RCC 7860 (cell line): ENCODE measurements at regions not wholly inside any gene's neighbourhood (a gene's known extent, or its start where the extent isn't known, plus 50 kb on each side); places are given as distances from the start of the nearest gene placed in this dataset.

Experiments
- DNase-seq: peaks from one replicate; pipeline ENCODE4 v3.0.0-alpha.2; 2015; ENCODE audit warnings: low spot score
- FAIRE-seq: peaks from 2 replicates; lab custom pipeline; 2012; peaks lifted over from hg19 to GRCh38; lab: Jason Lieb, UNC

DNA sequence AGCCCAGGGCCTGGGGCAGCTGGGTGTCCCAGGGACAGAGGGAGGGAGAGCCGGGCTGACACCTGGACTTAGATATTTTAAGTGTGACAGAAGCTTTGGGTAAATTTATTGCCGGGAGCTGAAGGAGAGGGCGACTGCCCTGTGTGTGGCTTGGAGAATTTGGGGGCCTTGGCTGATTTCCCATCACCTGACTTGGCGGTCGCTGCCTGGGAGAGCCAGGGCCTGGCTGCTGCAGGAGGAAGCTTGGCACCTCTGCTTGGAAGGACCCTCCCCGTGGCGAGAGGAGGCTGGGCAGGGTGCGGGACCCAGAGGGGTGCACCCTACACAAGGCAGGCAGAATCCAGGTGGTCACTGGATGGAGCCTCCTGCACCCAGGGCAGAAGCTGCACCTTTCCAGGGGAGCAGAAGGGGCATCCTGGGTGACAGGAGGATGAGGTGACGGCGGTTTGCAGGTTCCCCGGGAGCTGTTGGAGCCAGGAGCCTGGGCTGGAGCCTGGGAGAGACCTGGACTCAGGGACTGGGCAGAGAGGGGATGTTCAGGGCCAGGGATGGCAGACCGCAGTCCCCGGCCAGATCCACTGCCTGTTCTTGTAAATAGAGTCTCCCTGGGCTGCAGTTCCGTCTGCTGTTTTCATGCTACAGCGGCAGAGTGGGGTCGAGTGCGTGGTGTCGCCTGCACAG is 72.0 kb downstream of the RGS12 start:
- FAIRE-seq = no peak

DNA sequence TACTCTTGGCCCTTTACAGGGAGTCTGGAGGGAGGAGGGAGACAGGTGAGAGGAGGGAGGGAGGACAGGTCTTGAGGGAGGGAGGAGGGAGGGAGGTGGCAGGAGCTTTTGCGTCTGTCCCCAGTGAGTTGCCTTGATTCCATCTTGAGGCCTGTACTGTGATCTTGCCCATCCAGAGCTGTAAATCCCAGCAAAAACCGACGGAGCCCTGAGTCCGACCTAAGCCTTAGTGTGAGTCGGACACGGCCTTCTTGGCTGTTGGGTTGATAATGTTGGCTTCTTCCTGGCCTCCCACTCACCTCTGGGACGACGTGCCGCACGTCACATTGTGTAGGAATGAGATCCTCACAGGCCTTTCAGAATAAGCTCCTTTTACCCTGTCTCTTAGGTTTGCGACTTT is 72.5 kb downstream of the RGS12 start:
- FAIRE-seq = no peak
- DNase-seq = no peak

More for the DNA sequence above, 72.0 kb downstream of the RGS12 start:
- no peak for DNase-seq

DNA sequence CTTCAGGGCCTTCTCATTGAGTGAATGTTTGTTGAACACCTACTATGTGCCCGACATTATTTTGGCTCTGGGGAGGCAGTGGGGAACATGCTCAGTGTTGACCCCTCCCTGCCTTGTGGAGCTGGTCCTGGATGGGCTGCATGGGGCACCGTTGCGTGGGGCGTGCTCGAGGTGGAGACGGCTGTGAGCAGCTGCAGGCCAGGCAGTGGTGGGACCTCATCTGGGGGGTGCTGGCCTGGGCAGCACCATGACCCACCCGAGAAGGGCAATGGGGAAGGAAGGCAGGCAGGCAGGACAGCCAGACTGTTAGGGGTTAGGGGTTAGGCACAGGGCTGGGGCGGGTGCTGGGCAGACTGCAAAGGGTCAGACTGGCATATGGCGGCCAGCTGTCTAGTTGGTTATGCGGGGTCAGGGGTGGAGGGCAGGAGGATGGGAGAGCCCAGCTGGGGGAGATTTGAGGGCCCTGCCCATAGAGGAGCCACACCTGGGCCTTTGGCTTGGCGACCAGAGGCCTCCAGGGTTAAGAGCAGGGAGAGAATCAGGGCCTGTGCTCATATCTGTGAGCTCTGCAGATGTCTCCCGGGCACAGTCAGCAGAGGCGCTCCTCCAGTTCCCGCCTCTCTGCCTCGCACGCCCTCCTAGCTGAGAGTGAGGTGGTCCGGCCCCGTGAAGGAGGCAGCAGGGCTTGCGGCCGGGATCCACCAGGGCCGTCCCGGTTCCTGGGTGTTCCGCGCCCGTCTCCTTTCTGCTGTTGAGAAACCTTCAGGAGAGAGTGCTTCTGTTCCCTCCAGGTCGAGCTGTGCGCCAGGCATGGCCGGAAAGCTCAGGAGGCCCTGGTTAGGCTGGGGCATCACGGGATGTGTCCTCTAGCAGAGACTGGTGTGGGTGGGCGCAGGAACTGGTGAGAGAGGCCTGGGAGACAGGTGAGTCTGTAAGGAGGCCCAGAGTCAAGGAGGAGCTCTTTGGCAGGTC is 73.3 kb downstream of the RGS12 start:
- DNase-seq (no peak), FAIRE-seq (no peak)

DNA sequence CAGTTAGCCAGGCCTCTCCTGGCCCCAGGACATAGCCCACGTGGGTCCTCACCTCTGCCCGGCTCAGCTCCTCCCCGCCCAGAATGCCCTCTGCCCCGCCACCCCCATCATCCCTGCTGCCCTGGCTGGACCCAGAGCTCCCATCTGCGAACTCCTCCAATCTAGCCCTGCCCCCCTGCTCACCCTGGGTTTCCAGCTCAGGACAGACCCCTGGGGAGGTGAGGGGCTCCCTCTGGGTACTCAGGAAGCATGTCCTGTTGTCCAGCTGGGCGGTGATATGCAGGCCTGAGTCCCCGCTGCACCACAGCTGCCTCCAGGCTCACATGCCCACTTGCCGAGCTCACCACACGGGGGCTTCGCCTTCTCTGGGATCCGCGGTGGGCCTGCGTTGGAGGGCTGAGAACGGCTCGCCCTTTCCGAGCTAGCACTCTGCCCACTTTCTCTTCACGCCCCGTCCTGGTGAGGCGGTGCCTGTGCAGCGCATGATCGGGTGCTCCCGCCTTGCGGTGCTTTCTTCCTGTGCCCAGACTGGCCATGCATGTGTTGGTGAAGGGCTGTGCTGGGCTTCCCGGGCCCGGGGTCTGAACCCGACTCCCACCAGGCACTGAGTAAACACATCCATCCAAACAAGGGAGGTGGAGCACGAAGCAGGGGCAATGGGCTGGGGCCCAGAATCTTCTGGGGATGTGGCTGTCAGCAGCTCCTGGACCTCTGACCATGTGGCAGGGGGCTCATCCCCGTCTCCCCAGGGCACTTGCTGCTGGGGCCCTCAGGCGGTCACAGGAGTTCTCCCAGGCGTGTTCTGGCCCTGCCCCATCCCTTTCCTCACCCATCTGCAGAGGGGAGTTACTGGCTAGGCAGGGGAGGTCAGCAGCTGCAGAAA is 74.3 kb downstream of the RGS12 start:
- DNase-seq (no peak), FAIRE-seq (no peak)

DNA sequence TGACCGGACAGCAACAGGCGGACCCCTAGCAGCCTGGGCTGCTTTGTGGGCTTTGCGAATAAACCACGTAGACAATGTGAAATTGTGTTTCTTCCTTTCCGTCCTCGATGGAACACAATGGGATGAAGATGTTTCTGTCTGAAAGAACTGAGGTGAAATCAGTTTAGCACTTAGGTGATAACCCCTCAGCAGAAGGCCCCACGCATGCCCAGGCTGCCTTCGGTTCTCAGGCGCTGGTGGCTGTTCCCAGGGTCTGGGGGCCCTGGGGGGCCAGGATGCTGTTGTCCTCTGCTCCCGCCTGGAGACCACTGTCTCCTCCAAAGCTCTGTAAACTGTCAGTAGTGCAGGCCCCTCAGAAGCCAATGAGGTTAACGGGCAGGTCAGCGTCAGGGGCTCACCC is 73.9 kb upstream of the HGFAC start:
- no peak for DNase-seq
- FAIRE-seq = no peak

DNA sequence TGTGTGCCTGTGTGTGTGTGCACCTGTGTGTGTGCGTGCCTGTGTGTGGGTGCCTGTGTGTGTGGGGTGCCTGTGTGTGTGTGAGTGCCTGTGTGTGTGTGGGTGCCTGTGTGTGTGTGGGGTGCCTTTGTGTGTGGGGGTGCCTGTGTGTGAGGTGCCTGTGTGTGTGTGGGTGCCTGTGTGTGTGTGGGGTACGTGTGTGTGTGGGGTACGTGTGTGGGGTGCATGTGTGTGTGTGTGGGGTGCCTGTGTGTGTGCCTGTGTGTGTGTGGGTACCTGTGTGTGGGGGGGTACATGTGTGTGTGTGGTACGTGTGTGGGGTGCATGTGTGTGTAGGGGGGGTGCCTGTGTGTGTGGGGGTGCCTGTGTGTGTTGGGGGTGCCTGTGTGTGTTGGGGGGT is 73.4 kb upstream of the HGFAC start:
- FAIRE-seq (no peak), DNase-seq (no peak)

DNA sequence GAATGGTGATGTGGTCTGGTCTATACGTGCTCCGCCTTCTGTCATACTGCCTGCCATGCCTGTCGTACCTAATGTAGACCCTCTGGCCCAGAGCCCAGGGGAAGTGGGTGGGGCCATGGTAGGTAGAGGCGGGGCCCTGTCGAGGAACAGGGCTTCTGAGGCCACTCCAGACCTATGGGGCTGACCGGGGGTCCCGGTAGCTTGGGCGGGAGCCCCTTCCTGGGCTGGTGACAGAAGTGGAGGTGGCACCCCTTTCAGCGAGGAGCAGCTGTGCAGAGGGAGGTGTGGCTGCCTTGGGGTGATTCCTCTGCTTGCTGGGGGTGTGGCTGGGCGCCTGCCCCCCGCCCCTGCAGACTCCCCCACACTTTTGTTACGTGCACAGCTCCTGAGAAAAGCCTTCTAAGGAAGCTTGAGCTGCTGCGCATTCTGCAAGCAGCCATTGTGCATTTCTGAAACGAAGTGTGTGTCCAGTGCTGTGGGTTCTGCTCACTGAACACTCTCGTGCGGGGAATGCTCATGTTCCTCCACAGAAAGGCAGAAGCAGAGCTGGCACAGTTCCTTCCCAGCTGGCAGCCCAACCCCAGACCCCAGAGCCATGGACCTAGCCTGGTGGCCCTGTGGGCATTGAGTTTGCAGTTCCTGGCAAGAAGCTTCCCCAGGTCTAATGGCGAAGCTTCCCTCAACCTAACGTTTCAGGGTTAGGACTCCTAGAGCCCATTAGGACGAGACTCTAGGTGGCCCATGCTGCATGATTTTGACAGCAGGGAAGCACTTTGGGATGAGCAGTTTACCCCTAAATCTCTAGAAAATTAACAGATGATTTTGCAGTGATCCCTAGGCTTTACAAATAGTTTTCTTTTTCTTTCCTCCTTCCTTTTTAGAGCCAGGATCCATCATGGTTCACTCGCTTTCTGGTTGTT is 72.7 kb upstream of the HGFAC start:
- FAIRE-seq (no peak), DNase-seq (no peak)

DNA sequence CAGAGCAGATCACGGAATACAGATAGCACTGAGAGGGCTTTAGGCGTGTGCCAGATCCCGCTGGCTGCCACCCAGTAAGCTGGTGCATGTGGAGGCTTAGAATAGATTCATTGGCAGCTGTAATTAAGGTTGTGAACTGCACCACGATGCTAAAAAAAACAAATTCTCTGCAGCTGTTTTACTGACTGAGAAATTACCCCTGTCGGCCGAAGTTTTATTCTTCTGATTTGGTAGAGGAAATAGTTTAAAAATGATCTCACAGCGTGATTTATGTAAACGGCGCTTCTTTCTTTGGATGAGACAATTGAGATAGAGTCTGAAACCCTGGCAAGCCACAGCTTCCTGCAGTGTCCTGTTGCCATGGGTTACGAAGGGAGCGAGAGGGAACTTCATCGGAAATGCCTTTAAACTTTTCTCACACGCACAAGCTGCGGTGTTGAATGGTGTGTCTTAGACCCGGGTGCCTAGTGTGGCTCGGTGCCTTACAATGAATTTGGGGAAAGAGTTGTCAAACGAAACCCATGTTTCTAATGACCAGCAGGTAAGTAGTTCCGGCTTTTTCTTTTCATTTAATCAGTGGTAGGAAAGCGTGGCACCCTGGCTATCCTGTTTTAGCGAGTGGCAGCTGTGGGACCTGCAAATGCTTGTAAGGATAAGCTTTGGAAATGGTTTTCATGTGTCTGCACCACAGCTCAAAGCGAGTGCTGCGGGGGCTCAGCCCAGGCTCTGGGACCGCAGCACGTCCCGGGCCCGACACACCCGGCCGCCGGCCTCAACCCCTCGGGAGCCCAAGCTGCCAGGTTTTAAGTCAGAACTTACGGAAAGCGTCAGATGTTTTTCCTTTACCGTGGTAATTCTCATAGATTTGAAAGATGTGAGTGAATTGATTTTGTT is 71.7 kb upstream of the HGFAC start:
- FAIRE-seq = no peak
- DNase-seq = peak; percentile 60

DNA sequence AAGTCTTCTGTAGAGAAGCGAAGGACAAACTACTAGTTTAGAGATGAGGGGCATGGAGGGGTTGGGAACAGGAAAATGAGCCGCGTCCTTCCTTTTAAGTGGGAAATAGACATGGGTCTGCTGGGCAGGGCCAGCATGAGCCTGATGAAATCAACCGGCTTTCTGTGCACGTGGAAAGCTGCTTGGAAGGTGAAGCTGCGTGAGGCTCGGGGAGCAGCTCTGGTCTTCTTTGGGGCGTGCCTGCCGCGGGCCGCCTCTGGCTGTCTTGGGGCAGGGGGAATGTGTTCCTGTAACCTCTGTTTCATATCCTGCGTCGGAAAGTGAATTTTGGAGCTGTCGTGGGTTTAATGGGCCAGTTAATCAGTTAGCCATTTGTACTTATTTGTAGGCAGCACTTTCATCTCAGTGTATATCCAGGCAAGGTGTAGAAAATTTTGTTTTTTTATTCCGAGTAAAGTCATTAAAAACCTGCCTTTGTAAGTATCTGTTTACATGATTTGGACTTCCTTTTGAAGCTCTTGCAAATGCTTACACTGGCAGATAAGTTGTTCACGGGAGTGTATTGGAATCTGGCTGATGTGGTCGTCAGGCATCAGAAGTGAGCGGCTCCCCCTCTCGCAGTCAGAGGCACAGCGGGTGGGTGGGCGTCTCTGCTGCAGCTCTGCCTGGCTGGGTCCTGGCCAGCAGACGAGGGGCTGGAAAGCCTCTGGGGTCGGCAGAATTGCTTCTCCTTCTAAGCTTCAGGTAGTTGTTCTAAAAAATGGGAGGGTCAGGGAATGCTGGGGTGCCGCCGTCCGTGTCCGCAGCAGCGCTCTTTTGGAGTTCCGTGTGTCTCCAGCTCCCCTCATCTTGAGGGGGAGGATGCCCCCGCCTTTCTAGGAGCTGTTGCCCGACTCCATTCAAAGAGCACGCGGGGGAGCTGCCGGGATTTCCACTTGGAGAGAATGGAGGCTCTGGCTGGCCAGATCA is 70.5 kb upstream of the HGFAC start:
- DNase-seq (no peak), FAIRE-seq (no peak)

DNA sequence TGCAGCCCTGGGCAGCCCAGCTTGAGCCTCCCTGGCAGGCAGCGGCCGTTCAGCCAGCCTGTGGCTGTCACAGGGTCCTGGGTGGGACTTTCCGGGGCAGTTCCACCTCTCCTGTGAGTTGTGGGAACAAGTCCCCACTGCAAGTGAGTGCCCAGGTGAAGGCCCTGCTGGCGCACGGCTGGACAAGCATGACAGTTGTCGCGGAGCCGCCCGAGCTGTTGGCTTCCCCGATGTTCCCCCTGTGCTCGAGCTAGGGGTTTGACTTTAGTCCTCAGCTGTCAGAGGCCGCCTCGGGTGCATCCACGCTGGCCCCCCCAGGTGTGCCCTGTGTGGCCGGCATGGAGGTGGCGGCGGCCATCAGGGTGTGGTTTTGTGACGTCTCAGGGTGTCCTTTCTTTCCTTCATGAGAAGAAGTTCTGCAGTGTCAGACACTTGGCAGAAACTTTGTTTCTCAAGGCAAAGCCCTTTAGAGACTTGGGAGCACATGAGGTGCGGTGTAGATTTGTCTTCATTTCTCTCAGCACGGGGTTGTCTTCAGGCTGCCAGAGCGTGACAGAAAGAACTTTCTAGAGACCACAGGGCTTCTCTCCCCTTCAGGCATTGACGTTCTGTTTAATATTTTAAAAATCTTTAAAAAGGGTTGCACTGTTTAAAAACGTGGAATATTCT is 69.4 kb upstream of the HGFAC start:
- DNase-seq = no peak
- FAIRE-seq = no peak

DNA sequence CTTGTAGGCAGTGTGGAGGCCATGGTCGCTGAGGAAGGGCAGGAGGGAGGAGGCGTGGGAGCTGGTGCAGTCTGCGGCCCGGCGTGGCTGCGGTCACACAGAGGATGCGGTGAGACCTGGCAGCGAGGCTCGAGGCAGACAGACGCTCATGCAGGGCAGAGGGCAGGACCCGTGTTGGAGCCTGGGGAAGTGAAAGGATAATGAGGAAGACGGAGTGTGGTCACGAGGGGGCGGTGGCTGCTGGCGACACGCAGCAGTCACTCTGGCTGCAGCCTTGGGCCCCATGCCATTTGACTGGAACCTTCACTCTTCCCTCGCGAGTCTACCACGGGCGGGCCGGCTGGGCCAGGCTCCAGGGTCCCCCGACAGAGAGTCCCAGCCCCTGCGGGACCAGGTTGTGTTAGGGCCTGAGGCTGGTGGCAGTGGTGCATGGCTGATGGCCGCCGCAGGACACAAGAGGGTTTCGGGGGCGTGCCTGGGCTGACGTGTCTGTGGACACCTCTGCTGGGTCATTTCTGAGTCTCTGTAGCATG is 68.8 kb upstream of the HGFAC start:
- DNase-seq = peak; percentile 71
- peak; percentile 34 for FAIRE-seq

DNA sequence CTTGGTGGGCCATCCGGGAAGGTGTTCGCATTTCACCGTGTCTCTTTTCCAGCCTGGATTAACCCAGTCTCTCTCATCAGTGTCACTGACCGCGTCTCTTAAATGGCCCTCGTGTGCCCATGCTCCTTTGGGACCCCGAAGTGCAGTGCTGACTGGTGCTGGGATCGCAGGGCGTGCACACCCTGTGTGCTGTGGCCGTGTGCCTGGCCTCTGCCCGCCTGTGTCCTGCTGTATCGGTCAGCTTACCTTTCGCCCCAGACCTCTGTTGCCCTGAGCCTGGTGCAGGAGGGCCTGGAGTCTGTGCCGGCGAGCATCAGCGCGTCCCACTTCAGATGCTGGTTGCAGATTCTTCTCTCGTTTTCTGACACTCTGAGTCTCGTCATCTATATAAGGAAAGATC is 68.3 kb upstream of the HGFAC start:
- DNase-seq (no peak), FAIRE-seq (no peak)

DNA sequence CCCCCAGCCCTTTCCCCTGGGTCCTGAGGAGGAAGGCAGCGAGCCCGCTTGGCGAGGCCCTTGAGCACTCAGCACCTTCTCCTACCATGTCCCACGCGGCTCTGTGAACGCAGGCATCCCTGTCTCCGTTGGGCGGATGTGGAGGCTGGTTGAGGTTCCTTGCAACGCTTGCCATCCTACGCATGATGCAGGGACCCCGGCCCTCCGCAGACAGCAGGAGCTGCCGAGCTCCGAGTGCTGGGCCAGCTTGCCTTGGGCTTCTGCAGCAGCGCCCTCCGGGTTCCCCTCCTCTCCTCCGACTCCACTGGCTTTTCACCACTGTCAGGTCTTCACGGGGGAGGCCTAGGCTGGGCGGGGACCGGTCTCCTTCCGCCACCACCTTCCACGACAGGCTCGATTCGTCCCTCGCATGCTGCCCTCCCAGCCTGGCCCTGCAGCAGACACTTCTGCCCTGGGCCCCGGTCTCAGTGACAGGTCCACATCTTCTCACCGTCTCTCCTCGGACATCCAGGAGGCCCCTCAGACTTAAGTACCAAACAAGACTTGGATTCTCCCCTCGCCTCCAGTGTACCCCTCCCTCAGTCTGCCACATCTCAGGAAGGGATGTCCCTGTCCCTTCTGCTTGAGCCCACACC is 67.6 kb upstream of the HGFAC start:
- FAIRE-seq = no peak

DNA sequence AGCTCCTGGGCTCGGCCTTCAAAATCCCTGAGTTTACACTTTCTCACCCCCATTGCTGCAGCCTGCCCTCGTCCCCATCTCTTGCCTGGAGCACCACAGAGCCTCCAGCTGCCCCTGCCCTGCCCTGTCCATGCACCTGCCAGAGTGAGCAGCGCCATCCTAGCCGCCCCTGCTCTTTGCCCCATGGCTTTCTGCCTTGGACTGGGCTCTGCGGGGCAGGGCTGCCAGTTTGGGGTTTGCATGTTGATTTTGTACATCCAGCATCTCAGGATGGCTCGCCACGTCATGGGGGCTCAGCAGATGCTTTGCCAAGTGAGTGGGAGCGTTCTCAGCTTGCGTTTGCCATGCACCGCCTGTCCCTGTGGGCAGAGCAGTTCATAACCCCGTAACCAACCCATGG is 67.1 kb upstream of the HGFAC start:
- FAIRE-seq (no peak), DNase-seq (no peak)

More for the DNA sequence above, 67.6 kb upstream of the HGFAC start:
- no peak for DNase-seq

DNA sequence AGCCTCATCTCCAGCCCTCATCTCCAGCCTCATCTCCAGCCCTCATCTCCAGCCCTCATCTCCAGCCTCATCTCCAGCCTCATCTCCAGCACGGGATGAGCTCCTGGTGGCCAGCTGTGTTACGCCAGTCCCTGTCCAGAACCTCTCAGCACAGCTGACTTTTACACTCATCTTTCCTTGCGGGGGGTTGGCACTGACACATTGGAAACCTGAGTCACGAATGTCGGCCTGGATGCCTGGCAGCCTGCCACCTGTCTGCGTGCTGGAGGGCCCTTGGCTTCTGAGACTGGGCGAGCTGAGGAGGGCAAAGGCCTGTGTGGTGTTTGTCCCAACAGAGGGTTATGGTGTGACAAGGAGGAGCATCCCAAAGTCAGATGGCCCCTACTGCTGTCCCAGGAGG is 66.1 kb upstream of the HGFAC start:
- FAIRE-seq (peak; percentile 90), DNase-seq (peak; percentile 92)

DNA sequence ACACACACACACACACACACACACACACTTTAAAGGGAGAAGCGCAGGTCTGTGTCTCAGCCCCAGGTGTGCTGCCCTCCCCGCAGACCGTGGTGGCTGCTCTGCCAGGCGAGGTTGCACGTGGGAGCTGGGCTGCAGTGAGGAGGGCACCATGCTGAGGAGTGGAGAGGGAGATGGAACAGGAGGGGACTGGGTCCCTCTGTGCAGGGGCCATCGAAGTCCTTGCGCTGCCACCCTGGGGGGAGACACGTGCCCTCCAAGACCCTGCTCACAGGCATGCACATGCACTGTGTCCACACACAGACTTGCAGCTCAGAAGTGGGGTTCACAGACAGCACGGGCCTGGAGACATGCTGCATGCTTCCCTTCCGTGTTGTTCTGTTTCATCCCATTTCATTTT is 65.5 kb upstream of the HGFAC start:
- FAIRE-seq = no peak

DNA sequence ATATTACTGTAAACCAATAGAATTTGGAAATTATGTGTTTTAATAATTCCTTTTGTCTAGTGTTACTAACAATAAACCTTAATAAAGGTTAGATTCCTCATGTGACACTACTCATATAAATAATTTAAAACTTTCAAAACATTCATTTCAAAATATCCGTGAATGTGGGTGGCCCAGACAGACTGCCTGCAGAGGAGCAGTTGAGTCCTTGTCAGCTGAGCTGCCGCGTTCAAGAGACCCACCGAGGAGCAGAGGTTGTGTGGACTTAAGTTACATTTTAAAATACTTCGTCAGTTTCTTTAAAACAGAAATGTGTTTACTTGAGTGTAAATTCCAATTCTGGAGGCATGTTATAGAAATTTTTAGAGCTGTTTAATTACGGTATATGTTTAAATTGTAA is 64.2 kb upstream of the HGFAC start:
- FAIRE-seq = no peak
- no peak for DNase-seq

More for the DNA sequence above, 65.5 kb upstream of the HGFAC start:
- no peak for DNase-seq
